ENCODE measurements at regions not wholly inside any gene's neighbourhood (a gene's known extent, or its start where the extent isn't known, plus 50 kb on each side); places are given as distances from the start of the nearest gene placed in this dataset.
A peak's percentile ranks its signal among the peaks of the same experiment; 100 is the strongest.

DNA sequence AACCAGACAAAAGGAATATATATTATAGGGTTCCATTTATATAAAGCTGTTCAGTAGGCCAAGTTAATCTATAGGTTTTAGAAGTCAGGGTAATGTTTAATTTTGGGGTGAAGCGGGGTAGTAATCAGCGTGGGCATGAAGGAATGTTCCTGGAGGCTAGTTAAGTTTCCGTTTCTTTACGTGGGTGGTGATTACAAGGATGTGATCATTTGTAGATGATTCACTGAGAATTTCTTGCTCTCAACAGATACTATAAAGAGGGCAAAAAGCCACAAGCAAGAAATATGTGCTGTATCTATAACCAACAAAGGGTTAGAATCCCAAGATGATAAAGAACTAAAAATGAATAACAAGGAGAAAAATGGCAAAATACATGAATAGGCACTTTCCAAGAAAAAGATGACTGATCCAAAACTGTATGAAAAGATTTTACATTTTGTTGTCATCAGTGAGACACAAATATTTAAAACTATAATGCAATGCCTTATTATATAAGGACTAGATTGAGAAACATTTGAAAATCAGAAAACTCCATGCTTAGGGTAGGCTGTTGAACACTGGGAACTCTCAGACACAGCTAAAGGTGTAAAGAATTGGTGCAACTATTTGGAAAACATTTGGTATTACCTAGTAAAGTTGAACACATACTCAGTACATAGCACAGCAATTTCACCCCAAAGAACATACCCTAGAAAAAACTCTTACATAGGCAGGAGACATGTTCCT is 224.3 kb upstream of the S1PR3 start:
- peak; percentile 70 for DNase-seq

GRCh38 chr9:88767504-88767790 is 223.8 kb upstream of the S1PR3 start:
- no peak for DNase-seq

- DNase-seq, result no peak
Measured at GRCh38 chr9:88772575-88772974, 218.7 kb upstream of the S1PR3 start.

DNA sequence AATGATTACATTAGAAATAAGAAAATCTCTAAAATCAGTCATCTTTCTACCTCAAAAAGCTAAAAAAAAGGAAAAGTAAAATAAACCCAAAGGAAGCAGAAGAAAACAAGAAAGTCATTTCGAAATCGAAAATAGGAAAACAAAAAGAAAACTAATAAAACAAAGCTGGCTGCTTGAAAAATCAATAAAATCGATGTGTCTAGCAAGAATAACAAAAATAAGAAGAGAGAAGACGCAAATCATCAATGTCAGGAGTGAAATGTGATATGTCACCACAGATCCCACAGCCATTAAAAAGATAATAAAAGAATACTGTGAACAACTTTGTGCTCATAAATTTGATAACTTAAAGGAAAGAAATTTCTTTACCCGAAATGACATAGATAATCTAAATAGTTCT is 218.1 kb upstream of the S1PR3 start:
- DNase-seq, result no peak

GRCh38 chr9:88773627-88774244 is 217.5 kb upstream of the S1PR3 start:
- no peak for DNase-seq

GRCh38 chr9:88775037-88775471 is 216.2 kb upstream of the S1PR3 start:
- peak; percentile 86 for DNase-seq

- peak; percentile 55 for DNase-seq
Measured at GRCh38 chr9:88775559-88775958, 215.7 kb upstream of the S1PR3 start.

DNA sequence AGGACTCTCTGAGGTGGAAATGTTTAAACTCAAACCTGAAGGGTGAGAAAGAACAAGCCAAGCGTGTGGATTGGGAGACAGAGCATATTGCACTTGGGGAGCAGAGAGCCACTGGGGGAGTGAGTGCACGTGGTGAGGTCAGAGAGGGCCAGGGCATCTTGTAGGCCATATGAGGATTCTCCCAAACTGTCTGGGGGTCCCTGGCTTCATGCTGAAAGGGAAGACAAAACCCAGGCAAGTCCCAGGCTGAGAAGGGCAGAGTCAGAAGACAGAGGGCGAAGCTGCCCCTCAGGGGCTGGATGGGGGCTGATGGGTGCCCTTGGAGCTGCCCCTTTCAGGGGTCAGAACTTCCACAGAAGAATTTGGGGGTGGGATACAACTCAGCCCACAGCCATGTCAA is 215.3 kb upstream of the S1PR3 start:
- DNase-seq, result no peak

DNA sequence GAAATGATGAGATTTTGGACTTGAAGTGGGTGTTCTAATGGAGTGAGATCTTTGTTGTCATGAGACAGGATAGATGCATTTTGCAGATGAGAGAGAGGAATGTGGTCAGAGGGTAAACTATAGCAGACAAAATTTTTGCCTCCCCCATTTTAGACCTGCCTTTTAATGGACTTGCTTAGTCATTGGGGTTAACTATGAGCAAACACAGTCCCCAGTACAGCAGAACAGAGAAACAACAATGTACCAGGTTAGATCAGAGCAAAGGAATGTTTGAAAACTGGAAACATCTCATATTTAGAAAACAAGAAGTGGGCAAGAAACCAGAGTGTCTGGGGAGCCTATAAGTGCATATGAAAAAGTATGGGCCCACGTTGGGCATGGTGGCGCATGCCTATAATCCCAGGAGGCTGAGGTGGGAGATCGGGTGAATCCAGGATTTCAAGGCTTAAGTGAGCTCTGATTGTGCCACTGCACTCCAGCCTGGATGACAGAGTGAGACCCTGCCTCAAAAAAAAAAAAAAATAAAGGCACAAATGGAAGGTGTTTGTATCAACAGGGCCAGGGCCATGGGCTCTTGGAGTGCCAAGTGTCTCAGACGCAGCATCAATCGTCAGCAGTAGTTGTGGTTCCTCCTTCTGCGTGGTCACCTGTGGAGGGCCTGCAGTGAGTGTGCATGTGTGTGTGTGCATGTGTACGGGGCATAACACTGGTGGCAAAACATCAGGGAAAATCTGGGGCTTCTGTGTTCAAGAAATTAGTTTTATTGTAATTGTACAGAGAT is 214.4 kb upstream of the S1PR3 start:
- peak; percentile 90 for DNase-seq

DNA sequence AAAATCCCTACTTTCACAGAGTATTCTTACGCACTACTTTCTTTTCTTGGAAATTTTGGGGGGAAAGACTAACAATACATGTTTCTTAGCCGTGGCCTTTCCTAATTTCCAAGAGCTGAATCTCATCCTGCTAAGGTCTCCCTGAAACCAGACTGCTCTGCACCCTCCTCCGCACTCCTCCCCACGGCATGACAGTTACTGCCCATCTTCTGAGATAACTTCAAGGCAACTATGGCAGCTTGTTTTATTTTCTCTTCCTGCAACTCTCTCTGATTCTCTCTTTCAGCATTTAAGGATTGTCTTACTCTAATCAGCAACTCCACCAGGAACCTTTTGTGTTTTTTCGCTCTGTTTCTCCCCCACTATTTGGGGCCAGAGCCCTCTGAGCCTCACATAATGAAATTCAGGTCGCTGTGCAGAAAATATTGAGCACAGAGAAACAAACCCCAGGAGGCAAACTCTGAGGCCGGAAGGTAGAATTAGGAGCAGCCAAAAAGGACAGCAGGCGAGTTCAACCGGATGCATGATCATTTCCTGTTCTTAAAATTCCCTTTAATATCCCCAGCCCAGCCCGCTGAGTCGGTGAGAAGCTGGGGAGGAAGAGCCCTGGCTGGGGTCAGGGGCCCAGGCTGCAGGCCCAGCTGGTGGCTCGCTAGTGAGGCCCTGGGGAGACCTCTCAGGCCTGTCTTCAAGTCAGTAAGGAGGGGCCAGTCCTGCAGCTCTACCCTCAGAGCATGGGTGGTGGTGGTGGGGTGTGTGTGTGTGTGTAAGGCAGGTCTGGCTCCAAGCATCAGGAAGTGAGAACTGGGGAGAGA is 213.6 kb upstream of the S1PR3 start:
- DNase-seq, result peak; percentile 65

GRCh38 chr9:88781628-88782391 is 209.5 kb upstream of the S1PR3 start:
- DNase-seq, result peak; percentile 50

GRCh38 chr9:88782931-88783710 is 208.1 kb upstream of the S1PR3 start:
- DNase-seq, result peak; percentile 54

GRCh38 chr9:88783711-88784083 is 207.6 kb upstream of the S1PR3 start:
- no peak for DNase-seq

DNA sequence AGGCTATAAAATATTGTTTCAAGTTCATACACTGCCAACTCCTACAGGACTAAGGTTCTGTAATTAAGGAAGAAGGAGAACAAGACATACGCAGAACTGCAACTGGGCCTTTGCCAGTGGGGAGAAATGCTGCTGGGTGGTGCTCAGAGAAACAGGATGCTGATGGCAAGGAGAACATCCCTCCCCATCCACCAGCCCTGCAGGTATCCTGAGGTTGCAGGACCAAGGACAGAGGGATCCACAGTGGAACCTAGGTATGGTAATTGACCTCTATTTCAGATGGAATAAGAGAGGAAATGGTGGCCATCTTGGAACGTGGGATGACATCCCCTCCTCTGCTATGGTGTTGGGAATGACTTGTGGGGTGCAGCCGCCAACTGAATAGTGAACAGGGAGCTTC is 206.3 kb upstream of the S1PR3 start:
- DNase-seq, result no peak

DNA sequence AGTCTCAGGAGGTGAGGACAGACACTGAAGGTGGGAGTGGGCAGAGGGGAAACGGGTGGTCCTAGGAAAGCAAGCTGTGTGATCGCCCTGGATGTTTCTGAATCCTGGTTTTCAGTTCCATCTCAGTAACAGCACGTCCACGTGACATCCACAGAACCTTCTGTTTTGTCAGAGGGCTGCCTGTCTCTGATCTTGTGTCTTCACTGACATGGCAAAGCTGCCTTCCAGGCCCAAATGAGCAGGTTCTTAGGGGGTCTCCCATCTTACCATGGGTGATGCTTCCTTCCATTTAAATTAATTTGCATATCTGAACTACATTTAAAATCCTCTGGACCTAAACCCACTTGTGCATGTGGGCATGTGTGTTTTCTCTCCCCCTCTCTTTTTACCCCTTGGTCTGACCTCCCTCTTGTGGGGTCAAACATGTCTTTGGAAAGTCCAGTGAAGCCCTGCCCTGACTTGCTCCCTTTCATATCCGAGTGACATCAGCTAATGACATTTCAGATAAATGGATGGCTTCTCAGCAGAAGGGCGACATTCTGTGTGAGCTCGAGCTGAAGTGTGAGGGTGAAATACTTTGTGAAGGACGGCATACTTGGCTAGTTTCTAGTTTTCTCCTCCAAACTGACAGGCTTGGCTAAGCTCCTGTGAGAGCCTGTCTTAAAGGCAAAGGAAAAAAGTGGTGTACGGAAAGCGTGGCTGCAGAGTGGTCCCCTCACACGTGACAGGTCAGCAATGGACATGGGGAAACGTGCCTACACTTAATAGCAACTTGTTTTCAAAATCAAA is 204.8 kb upstream of the S1PR3 start:
- no peak for DNase-seq

GRCh38 chr9:88789785-88790184 is 201.5 kb upstream of the S1PR3 start:
- DNase-seq, result peak; percentile 56

DNA sequence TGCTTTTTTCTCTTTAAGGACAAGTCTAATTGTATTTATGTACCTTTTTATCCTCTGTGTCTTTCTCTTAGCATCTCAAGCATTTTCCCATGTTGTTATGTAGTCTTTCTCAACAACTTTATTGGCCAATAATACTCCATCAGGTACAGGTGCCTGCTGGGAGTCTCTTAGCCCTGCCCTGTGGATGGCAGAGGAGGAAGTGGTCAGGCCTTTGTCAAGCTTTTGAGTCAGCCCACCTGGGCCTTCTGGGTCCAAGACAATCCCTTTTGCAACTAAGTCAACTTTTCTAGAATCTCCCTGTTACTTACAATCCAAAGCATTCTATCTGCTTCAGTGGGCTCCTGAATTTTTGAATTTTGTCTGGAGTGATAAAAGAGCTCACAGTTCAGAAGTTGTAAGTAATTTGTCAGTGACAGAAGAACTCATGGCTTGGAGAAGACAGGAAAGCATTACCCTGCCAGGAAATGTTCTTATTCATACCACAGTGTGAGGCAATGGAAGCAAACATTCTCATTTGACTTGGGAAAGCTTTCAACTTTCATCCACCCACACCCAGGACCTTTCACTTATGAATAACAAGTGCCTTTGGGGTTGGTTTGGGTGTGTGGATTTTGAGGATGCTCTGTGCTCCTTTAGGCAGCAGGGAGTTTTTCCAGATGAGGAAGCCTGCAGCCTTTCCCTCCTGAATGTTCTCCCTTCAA is 200.0 kb upstream of the S1PR3 start:
- peak; percentile 47 for DNase-seq

- no peak for DNase-seq
Measured at GRCh38 chr9:88792502-88792901, 198.8 kb upstream of the S1PR3 start.

- DNase-seq, result no peak
Measured at GRCh38 chr9:88794100-88794499, 197.2 kb upstream of the S1PR3 start.

DNA sequence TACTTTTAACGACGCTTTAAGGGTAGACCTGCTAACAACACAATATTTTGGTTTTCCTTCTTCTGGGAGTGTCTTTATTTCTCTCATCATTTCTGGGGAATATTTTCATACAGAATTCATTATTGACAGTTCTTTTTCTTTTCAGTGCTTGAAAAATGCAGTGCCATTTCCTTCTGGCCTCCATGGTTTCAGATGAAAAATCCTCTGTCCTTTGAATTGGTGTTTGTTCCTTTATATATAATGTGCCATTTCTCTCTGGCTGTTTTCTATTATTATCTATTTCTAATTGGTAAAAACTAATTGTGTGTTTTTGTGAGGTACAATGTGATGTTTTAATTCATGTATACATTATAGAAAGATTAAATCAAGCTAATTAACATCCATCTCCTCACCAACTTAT is 194.3 kb upstream of the S1PR3 start:
- DNase-seq, result no peak
